Liver (tissue), 3 donors: ENCODE measurements at regions not wholly inside any gene's neighbourhood (a gene's known extent, or its start where the extent isn't known, plus 50 kb on each side); places are given as distances from the start of the nearest gene placed in this dataset.

Source experiments
- ATF3 ChIP-seq: IDR thresholded peaks from 2 replicates; pipeline ENCODE4 v1.6.1; 2016; ENCODE audit warnings: antibody characterized with exemption
- EGR1 ChIP-seq, 2 donors: IDR thresholded peaks; 2 replicates each; pipeline ENCODE4 v1.6.1; 2016 to 2018; ENCODE audit warnings: antibody characterized with exemption in 2 of 2, low read depth in 2 of 2
- FOXA1 ChIP-seq: IDR thresholded peaks from 2 replicates; pipeline ENCODE4 v1.6.1; 2016; ENCODE audit warnings: antibody characterized with exemption
- GABPA ChIP-seq, 2 donors: IDR thresholded peaks in 1 of 2; conservative IDR thresholded peaks in 1 of 2; 2 replicates each; pipeline ENCODE4 v1.6.1; 2016; ENCODE audit warnings: antibody characterized with exemption in 2 of 2, mild to moderate bottlenecking in 1 of 2, moderate library complexity in 1 of 2
- JUND ChIP-seq, 2 donors: IDR thresholded peaks; 2 replicates each; pipeline ENCODE4 v1.6.1; 2016; ENCODE audit warnings: antibody characterized with exemption in 2 of 2
- RAD21 ChIP-seq, 2 donors: IDR thresholded peaks; 2 replicates each; pipeline ENCODE4 v1.6.1; 2016; ENCODE audit warnings: antibody characterized with exemption in 2 of 2, mild to moderate bottlenecking in 2 of 2
- SP1 ChIP-seq: IDR thresholded peaks from 2 replicates; pipeline ENCODE4 v1.6.1; 2018; ENCODE audit warnings: antibody characterized with exemption, mild to moderate bottlenecking
- TAF1 ChIP-seq: conservative IDR thresholded peaks from 2 replicates; pipeline ENCODE4 v1.6.1; 2016; ENCODE audit warnings: antibody characterized with exemption, mild to moderate bottlenecking
- TF ChIP-seq, protein P1 (sequence below): fragments of 150-350 bp; IDR thresholded peaks from 2 replicates; pipeline ENCODE4 v1.5.1; 2017; ENCODE audit warnings: improper control_type of control experiment, low read depth, low read length; ENCODE audit not compliant: missing input control
- TF ChIP-seq, protein P2 (sequence below): IDR thresholded peaks from 2 replicates; pipeline ENCODE4 v1.6.1; 2016; ENCODE audit warnings: antibody characterized with exemption, mild to moderate bottlenecking
- TF ChIP-seq, protein P3 (sequence below): IDR thresholded peaks from 2 replicates; pipeline ENCODE4 v1.6.1; 2016; ENCODE audit warnings: antibody characterized with exemption
- donor health status: healthy.
- donor health status: healthy.

GRCh38 chr11:95435192-95435591, 204.2 kb upstream of the SESN3 start:
- TF ChIP-seq, protein P1, sequence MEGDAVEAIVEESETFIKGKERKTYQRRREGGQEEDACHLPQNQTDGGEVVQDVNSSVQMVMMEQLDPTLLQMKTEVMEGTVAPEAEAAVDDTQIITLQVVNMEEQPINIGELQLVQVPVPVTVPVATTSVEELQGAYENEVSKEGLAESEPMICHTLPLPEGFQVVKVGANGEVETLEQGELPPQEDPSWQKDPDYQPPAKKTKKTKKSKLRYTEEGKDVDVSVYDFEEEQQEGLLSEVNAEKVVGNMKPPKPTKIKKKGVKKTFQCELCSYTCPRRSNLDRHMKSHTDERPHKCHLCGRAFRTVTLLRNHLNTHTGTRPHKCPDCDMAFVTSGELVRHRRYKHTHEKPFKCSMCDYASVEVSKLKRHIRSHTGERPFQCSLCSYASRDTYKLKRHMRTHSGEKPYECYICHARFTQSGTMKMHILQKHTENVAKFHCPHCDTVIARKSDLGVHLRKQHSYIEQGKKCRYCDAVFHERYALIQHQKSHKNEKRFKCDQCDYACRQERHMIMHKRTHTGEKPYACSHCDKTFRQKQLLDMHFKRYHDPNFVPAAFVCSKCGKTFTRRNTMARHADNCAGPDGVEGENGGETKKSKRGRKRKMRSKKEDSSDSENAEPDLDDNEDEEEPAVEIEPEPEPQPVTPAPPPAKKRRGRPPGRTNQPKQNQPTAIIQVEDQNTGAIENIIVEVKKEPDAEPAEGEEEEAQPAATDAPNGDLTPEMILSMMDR, result no peak
- TF ChIP-seq, protein P2, sequence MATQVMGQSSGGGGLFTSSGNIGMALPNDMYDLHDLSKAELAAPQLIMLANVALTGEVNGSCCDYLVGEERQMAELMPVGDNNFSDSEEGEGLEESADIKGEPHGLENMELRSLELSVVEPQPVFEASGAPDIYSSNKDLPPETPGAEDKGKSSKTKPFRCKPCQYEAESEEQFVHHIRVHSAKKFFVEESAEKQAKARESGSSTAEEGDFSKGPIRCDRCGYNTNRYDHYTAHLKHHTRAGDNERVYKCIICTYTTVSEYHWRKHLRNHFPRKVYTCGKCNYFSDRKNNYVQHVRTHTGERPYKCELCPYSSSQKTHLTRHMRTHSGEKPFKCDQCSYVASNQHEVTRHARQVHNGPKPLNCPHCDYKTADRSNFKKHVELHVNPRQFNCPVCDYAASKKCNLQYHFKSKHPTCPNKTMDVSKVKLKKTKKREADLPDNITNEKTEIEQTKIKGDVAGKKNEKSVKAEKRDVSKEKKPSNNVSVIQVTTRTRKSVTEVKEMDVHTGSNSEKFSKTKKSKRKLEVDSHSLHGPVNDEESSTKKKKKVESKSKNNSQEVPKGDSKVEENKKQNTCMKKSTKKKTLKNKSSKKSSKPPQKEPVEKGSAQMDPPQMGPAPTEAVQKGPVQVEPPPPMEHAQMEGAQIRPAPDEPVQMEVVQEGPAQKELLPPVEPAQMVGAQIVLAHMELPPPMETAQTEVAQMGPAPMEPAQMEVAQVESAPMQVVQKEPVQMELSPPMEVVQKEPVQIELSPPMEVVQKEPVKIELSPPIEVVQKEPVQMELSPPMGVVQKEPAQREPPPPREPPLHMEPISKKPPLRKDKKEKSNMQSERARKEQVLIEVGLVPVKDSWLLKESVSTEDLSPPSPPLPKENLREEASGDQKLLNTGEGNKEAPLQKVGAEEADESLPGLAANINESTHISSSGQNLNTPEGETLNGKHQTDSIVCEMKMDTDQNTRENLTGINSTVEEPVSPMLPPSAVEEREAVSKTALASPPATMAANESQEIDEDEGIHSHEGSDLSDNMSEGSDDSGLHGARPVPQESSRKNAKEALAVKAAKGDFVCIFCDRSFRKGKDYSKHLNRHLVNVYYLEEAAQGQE, result no peak
- TF ChIP-seq GABPA (IDR thresholded peaks at IDR 0.05 in 1 of 2, conservative IDR thresholded peaks at IDR 0.05 in 1 of 2) (no peak), ATF3 (no peak), SP1 (no peak), TAF1 (no peak), EGR1 (IDR thresholded peaks at IDR 0.05; ENCODE audit: low read depth in 2 of 2) (no peak), FOXA1 (no peak), JUND (IDR thresholded peaks at IDR 0.05) (no peak), RAD21 (IDR thresholded peaks at IDR 0.05) (no peak)
- TF ChIP-seq, protein P3, sequence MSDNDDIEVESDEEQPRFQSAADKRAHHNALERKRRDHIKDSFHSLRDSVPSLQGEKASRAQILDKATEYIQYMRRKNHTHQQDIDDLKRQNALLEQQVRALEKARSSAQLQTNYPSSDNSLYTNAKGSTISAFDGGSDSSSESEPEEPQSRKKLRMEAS, result no peak
